SIG-M5 (cell line): ENCODE measurements at regions not wholly inside any gene's neighbourhood (a gene's known extent, or its start where the extent isn't known, plus 50 kb on each side); places are given as distances from the start of the nearest gene placed in this dataset.

Source experiments
- DNase-seq: peaks from one replicate; lab custom pipeline; 2025; lab: John Stamatoyannopoulos, UW

GRCh38 chr6:90870561-90870960 is 283.7 kb upstream of the MAP3K7 start:
- DNase-seq = no peak

DNA sequence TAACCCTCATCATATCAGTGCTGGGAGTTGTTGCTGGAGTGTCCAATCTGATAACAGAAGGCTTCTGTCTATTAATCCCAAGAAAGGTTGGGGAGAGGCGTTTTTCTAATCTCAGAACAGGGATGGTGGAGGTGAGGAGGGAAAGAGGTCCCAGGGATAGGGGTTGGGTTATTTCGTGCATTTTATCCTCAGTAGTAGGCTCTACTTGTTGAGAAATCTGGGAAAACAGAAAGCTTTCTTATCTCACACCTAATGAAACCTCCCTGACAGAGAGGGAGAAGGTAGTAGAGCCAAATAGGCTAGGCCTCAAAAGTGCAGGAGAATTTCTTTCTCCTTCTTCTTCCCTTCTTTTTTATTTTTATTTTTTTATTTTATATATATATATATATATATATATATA is 281.8 kb upstream of the MAP3K7 start:
- DNase-seq = no peak

DNA sequence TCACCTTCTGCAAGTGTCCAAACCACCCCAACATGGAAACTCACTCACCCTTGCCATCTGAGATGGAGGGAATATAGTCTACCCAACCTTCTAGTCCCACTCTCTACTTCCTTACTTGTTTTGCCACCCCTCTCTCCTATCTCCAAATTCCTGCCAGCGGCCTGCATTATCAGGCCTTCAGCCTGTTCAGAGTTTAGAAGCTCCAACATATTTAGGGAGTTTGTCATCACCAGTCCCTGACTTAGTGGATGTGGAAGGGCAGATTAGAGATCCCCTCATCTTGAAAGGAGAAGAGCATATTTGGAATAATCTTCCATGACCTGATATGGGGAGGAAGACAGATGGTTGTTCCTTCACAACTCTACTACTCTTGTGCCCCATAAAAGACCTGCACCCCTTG is 281.4 kb upstream of the MAP3K7 start:
- no peak for DNase-seq

DNA sequence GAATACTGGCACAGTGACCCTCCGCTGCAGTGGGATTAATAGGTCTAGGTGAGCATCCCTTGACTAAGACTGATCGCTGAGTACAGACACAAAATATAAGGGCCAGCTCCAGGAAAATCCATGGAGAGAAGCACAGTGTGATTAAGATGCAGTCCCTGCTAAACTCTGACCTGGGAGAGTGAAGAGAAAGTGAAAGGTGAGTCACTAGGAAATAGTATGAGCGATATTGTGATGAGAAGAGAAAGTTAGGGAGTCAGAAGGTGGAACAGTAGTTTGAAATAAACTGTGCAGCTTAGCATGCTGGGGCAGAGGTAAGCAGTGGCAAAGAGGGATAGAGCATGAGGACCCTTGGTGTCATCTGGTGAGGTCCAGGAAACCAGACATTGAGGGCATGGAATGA is 278.6 kb upstream of the MAP3K7 start:
- no peak for DNase-seq

DNA sequence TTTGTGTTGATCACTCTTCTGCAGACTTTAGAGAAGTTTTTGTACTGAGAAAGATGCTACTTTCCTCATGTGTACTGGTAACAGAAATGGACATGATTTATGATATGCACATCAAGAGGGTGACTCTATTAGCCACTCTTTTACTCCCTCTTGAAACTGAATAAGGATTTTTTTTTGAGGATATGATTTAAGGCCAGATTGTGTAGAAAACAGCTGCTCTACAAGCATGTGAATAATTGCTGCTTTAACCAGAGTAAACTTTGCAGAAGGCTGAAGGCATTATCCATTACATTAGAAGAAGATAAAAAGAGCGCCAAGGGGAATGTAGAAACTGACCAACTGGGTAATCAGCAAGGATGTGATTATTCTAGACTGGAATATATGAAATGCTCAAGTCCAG is 276.2 kb upstream of the MAP3K7 start:
- no peak for DNase-seq

- DNase-seq = no peak
Measured at GRCh38 chr6:90860822-90861601, 274.1 kb upstream of the MAP3K7 start.

GRCh38 chr6:90859612-90860011 is 272.7 kb upstream of the MAP3K7 start:
- no peak for DNase-seq

GRCh38 chr6:90859056-90859455 is 272.2 kb upstream of the MAP3K7 start:
- no peak for DNase-seq

- no peak for DNase-seq
Measured at GRCh38 chr6:90849686-90850085, 262.8 kb upstream of the MAP3K7 start.

- DNase-seq = no peak
Measured at GRCh38 chr6:90846824-90847223, 260.0 kb upstream of the MAP3K7 start.

DNA sequence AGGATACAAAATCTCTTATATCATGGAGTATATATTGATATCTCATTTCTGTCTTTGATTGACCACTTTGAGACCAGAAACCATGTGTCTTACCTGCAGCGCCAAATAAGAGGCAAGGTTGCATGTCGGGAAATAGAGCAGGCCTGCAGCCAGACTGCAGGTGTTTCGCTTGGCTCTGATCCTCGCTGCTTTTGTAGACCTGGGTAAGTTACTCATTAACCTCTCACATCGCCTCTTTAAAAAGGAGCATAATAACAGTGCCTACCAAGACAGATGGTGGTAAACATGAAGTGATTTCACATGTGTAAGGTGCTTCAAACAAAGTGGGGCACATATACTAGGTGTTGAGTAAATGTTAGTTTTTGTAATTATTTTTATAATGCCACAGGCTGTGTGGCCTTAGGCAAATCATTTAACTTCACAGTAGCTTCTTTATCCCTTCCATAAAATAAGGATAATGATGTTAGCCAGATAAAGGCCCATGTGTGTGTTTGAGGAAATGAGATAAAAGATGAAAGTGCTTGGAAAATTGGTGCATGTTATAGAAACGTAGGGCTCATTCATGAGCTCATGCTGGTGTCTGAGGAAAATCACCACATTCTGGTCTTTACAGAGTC is 248.8 kb upstream of the MAP3K7 start:
- DNase-seq = no peak

DNA sequence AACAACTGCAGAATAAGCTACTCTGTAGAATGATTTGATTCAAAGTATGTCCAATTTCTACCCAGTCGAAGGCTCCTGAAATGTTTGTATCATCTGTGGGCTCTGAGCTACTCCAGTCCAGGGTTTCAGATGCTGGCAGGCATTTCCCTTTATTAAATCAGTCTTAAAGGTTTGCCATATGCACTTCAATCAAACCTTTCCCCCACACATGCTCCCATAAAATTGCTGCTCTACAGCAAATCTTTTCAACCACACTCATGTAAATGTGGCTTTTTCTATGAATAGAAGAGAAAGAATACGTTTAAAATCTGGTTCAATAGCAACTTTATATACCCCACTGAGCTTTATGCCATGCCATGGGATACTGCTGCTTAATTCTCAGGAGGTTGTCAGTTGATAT is 242.4 kb upstream of the MAP3K7 start:
- DNase-seq = no peak

- DNase-seq = no peak
Measured at GRCh38 chr6:90820436-90820835, 233.6 kb upstream of the MAP3K7 start.

GRCh38 chr6:90819483-90819882 is 232.6 kb upstream of the MAP3K7 start:
- DNase-seq = no peak

DNA sequence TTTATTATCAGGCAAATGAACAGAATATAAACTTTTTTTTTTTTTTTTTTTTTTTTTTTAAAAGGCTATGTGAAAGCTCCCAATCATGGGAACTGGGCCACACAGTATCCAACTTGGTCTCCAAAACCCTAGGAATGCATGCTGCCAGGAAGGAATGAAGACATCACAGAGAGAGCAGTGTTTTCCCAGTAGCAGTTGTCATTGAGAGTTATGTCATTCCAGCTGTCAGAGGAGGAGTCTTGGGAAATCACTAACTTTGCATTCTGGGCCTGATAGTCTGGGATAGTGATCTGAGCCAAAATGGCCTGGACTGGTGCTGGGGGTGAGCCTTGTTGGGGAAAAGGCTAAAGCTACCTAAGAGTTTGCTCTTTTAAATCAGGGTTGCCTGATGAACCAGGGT is 231.3 kb upstream of the MAP3K7 start:
- DNase-seq = no peak

DNA sequence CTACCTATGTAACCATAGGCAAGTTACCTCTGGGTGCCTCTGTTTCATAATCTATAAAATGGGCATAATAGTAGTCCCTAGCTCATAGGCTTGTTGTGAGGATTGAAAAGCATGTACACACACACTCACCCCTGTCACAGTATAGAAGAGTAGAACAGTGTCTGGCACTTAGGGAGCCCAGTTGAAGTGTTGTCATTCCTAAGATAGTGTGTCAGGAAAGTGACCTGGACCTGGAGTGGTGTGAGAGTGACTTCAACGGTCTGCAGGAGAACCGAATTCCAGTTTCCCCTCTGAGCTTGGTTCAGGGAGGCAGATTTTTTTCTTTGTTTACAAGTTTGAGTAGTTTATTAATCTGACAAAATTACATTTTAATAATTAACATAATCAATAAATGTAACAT is 229.9 kb upstream of the MAP3K7 start:
- DNase-seq = no peak

- no peak for DNase-seq
Measured at GRCh38 chr6:90811596-90812226, 224.8 kb upstream of the MAP3K7 start.

GRCh38 chr6:90809035-90809434 is 222.2 kb upstream of the MAP3K7 start:
- DNase-seq = no peak

DNA sequence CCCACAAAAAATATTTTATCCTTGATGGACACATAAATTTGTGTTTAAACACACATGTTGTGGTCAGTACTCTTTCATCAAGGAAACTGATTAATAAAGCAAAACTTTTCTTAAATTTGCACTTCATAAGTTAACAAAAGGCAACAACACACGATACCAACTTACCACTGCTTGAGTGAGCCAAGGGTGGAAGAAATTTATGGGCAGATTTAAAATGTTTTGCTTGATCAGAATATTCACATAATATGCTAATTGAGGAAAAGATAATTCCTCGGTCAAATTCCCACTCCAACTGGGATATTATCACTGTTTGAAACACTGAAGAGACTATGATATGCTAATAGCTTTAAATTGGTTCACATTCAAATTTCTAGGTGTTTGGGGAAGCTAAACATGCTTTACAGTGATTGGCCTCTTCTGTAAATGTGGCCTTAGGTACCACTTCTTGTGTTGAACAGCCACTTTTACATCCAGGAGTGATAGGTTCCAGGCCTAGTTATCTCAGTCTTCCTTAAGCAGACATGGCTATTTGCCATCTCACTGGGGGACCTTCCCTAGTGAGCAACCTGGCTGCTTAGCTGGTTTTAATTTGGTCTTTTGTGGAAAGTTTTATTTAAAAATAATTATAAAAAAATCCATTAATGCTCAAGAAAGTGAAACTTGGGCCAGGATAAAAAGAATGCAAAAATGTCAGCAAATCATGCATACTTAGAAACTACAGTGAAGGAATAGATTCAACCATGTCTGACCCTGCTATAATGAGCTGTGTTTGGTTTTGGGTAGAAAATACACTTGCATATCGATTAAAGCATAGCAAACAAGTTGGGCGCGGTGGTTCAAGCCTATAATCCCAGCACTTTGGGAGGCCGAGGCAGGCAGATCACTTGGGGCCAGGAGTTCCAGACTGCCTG is 221.2 kb upstream of the MAP3K7 start:
- DNase-seq = no peak

DNA sequence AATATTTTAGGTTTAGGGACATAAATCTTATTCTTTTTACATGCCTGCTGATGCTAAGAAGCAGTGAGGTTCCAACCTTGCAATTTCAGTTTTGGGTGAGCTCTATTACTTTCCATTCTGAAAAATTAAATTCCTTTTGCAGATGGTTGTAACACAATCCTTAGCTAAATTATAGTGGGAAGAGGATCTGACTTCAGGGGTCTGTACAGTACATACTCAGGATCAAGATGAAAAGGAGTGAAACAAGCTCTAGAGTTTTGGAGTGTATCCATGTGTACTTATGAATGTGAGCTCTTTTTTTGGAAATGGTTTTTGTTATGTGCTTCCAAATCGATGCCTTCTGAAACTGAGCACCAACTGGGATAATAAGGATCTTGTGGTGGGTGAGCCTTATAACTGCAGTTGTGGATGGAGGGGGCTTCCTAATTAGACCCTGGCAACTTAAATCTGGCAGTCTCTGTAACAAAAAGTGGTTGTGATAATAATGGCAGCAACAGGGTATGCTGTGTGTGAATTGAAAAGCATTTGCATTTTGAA is 218.8 kb upstream of the MAP3K7 start:
- DNase-seq = no peak

GRCh38 chr6:90803956-90804355 is 217.1 kb upstream of the MAP3K7 start:
- no peak for DNase-seq

DNA sequence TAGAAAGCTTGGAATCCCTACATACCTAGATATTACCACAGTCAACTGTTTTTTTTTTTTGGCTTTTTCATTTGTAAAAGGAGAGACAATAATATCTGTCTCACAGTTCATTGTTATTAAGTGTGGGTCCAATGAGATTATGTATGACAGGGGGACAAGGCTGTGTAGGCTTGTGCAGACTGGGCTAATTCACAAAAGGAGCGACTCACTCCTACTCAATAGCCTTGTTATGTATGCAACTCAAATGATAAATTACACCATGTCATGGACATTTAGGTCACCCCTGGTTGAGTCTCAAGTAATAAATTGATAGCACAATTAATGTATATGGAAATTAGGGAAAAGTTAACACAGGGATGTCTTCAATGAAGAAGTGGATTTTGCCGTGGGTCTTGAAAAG is 208.2 kb upstream of the MAP3K7 start:
- DNase-seq = no peak
